Gastroesophageal sphincter (tissue), 4 donors: ENCODE measurements at regions not wholly inside any gene's neighbourhood (a gene's known extent, or its start where the extent isn't known, plus 50 kb on each side); places are given as distances from the start of the nearest gene placed in this dataset.

Experiments
- ATAC-seq: fragments of 150-250 bp; one replicate; pipeline ENCODE4 v1.9.1; 2016; ENCODE audit warnings: mild to moderate bottlenecking, moderate library complexity
- H3K27ac ChIP-seq, 4 donors: fragments of 200-600 bp; sonication (generic) in 3 of 4; 1 replicate in 3 of 4; 2 replicates in 1 of 4; pipeline ENCODE4 v1.5.1; 2016 to 2019
- H3K27me3 ChIP-seq: fragments of 200-600 bp; sonication (generic); one replicate; pipeline ENCODE4 v1.5.1; 2019
- H3K36me3 ChIP-seq, 2 donors: fragments of 200-600 bp; sonication (generic); one replicate each; pipeline ENCODE4 v1.5.1; 2019; ENCODE audit warnings: control low read depth in 1 of 2
- H3K4me1 ChIP-seq, 3 donors: fragments of 200-600 bp; sonication (generic); 1 replicate in 2 of 3; 2 replicates in 1 of 3; pipeline ENCODE4 v1.5.1; 2016 to 2019; ENCODE audit warnings: control low read depth in 2 of 3
- H3K4me3 ChIP-seq, 2 donors: fragments of 200-600 bp; sonication (generic); one replicate each; pipeline ENCODE4 v1.5.1; 2019; ENCODE audit warnings: mild to moderate bottlenecking in 1 of 2, moderate library complexity in 1 of 2
- H3K9me3 ChIP-seq, 3 donors: fragments of 200-600 bp; sonication (generic); one replicate each; pipeline ENCODE4 v1.5.1; 2017 to 2019; ENCODE audit warnings: control low read depth in 2 of 3
- EP300 ChIP-seq: sonication (generic); formaldehyde crosslinking; IDR thresholded peaks from one replicate; pipeline ENCODE4 v1.6.1; 2017; ENCODE audit warnings: antibody characterized with exemption, mild to moderate bottlenecking
- POLR2A ChIP-seq, 2 donors: fragments of 450-650 bp; IDR thresholded peaks; one replicate each; pipeline ENCODE4 v1.6.1; 2017; ENCODE audit warnings: antibody characterized with exemption in 2 of 2, mild to moderate bottlenecking in 2 of 2, moderate library complexity in 1 of 2
- POLR2AphosphoS5 ChIP-seq: sonication (generic); formaldehyde crosslinking; IDR thresholded peaks from one replicate; pipeline ENCODE4 v1.6.1; 2017; ENCODE audit warnings: antibody characterized with exemption
- WGBS, 2 donors: methylation state at CpG; one replicate each; pipeline ENCODE4 v1.1.5; 2018; ENCODE audit warnings: low coverage in 1 of 2; 5-methylcytosine and 5-hydroxymethylcytosine counted together
- TF ChIP-seq, protein P1 (sequence below), 4 experiments: fragments of 200-600 bp in 2 of 4; fragments of 450-650 bp in 2 of 4; sonication (generic) in 1 of 4; IDR thresholded peaks; one replicate each; pipeline ENCODE4 v1.5.1; 2017 to 2019; ENCODE audit warnings: antibody characterized with exemption in 4 of 4, mild to moderate bottlenecking in 2 of 4, moderate library complexity in 2 of 4

DNA sequence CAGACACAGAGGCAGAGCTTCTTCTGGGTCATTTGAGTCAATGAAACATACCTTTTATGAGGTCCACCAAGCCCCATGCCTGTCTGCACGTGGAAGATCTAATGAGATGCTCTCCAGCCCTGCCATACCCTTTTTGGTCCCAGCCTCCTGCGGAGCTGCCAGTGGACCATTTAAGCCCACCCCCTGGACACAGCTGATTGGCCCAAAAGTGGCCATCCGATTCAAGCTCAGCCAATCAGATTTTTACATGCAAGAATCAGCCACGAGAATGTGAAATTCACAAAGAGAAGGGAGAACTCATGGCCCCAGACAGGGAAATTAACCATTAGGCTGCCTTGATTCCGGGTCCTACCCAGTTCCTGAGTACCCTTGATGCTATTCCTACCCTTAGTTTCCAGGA lies 231.0 kb upstream of the EEF2KMT start:
- TF ChIP-seq POLR2A (IDR thresholded peaks at IDR 0.05) (no peak), POLR2AphosphoS5 (no peak), EP300 (no peak)
- TF ChIP-seq, protein P1, sequence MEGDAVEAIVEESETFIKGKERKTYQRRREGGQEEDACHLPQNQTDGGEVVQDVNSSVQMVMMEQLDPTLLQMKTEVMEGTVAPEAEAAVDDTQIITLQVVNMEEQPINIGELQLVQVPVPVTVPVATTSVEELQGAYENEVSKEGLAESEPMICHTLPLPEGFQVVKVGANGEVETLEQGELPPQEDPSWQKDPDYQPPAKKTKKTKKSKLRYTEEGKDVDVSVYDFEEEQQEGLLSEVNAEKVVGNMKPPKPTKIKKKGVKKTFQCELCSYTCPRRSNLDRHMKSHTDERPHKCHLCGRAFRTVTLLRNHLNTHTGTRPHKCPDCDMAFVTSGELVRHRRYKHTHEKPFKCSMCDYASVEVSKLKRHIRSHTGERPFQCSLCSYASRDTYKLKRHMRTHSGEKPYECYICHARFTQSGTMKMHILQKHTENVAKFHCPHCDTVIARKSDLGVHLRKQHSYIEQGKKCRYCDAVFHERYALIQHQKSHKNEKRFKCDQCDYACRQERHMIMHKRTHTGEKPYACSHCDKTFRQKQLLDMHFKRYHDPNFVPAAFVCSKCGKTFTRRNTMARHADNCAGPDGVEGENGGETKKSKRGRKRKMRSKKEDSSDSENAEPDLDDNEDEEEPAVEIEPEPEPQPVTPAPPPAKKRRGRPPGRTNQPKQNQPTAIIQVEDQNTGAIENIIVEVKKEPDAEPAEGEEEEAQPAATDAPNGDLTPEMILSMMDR (IDR thresholded peaks at IDR 0.05) = no peak
- 41 to 46% methylated on average over 2 of the region's 5 CpGs for WGBS, 2 donors
- Histone ChIP-seq H3K36me3 (no peaks in the 10 kb centered on the region), H3K27me3 (no peaks in the 10 kb centered on the region), H3K27ac (no peak overlapping the region), H3K4me3 (no peak overlapping the region), H3K9me3 (peaks cover 0 to 30% (median 0%) of the 10 kb centered on the region in 3 donors), H3K4me1 (no peaks in the 10 kb centered on the region)
- no peak for ATAC-seq

DNA sequence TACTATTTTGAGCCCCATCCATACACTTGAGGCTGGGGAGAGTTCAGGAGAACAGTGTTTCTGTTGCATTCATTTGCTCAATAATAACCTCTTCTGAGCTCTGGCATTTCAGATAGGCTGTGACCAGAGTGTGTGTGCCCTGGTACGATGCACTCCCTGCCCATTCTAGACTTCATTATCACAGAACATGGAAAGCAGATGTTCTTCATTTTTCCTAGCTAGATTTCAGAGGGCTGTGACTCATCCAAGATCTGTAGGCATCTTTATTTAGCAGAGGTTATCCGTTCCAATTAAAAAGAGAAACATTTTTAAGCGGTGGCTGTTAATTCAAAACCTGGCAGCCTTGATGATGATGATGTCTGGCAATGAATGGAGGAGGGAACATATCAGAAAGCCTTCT lies 228.8 kb upstream of the EEF2KMT start:
- TF ChIP-seq, protein P1 (IDR thresholded peaks at IDR 0.05) = no peak
- TF ChIP-seq EP300 (no peak), POLR2A (IDR thresholded peaks at IDR 0.05) (no peak), POLR2AphosphoS5 (no peak)
- H3K4me1 ChIP-seq = no peaks in the 10 kb centered on the region
- no peak overlapping the region for H3K27ac ChIP-seq
- peaks cover 0 to 32% (median 0%) of the 10 kb centered on the region in 3 donors for H3K9me3 ChIP-seq
- no peaks in the 10 kb centered on the region for H3K36me3 ChIP-seq
- ATAC-seq = no peak
- H3K4me3 ChIP-seq = no peak overlapping the region
- no peaks in the 10 kb centered on the region for H3K27me3 ChIP-seq
- 59 to 70% methylated on average over 2 to 3 of the region's 3 CpGs for WGBS, 2 donors

DNA sequence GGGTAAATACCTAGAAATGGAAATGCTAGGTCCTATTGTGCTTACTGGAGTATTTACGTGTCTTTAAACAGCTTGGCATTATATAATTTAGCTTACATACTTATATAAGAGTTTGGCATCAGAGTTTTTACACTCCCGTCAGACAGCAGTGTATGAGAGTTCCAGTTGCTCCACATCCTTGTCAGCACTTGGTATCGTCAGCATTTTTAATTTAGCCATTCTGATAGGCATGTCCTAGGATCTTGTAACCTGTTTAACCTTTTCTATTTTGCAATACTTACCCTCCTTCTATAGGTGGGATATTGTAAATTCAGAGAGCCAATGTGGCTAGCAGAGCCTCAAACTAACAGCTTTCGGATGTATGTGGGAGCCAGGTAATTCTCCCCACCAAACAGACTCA lies 228.3 kb upstream of the EEF2KMT start:
- ATAC-seq = no peak
- Histone ChIP-seq H3K27me3 (no peaks in the 10 kb centered on the region), H3K4me1 (no peaks in the 10 kb centered on the region), H3K27ac (no peak overlapping the region), H3K4me3 (no peak overlapping the region), H3K36me3 (no peaks in the 10 kb centered on the region), H3K9me3 (peaks cover 0 to 29% (median 0%) of the 10 kb centered on the region in 3 donors)
- no peak for TF ChIP-seq EP300
- TF ChIP-seq, protein P1 (IDR thresholded peaks at IDR 0.05) = no peak
- TF ChIP-seq POLR2AphosphoS5 = no peak
- TF ChIP-seq POLR2A (IDR thresholded peaks at IDR 0.05) = no peak
- 63 to 73% methylated on average over 3 to 4 of the region's 4 CpGs for WGBS, 2 donors

DNA sequence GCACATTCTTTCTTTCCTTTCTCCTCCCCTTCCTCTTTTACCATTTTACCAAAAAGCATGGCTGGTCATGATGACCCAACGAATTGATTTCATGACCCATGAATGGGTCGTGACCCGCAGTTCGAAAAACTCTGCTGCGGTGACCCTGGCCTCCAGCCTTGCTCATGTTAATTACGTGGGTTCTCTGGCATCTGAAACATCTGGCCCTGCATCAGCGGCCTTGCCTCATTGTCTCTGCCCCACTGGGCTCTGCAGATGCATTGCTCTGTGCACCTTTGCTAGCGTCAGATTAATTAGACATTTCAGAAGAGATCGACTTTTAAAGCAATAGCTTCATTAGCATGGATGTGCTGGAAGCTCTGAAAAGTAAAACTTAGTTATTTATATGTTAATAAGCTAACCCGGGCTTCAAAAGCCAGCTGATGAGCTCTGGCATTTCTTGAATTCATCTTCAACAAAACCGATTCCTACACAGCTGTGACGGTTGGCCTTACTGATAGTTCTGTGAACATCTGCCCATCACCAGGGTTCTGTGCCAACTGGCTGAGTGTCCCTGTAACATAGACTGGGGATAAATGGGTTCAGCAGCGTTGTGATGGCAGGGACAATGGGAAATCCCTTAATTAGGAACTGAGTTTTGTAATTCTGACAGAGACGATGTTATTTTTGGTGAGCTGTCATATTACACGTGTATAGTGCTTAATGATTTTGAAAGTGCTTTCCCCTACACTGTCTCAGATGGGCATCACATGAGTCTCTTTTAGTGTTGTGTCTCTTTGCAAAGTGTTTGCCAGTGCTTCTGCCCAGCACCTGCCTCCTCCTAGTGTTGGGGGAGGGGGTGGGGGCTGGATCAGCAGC lies 225.9 kb upstream of the EEF2KMT start:
- Histone ChIP-seq H3K9me3 (peaks cover 0 to 49% (median 0%) of the 10 kb centered on the region in 3 donors), H3K36me3 (no peaks in the 10 kb centered on the region), H3K27me3 (no peaks in the 10 kb centered on the region), H3K4me1 (no peaks in the 10 kb centered on the region), H3K4me3 (no peak overlapping the region), H3K27ac (no peak overlapping the region)
- no peak for ATAC-seq
- WGBS, 2 donors = 41 to 42% methylated on average over 11 to 13 of the region's 15 CpGs
- TF ChIP-seq, protein P1 (IDR thresholded peaks at IDR 0.05) = no peak
- TF ChIP-seq EP300 (no peak), POLR2AphosphoS5 (no peak), POLR2A (IDR thresholded peaks at IDR 0.05) (no peak)

DNA sequence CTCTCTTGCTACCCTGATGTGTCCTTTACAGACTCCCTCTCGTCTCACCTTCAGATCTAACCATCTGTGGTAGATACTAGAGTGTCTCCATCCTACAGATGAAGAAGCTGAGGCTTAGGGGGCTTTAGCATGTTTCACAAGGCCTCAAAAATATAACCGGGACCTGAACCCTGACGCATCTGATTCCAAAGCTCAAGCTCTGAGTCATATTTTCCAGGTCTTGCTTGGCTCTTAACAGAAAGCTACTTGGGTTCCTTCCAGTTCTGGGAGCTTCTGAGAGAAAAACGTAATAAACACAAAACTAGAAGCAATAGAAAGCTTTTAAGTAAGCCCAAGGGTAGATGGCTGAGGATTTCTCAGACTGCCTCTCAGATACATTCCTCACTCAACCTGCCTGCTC lies 224.3 kb upstream of the EEF2KMT start:
- Histone ChIP-seq H3K36me3 (no peaks in the 10 kb centered on the region), H3K27ac (no peak overlapping the region), H3K4me1 (no peaks in the 10 kb centered on the region), H3K4me3 (no peak overlapping the region), H3K9me3 (peaks cover 0 to 42% (median 0%) of the 10 kb centered on the region in 3 donors), H3K27me3 (no peaks in the 10 kb centered on the region)
- TF ChIP-seq POLR2A (IDR thresholded peaks at IDR 0.05) = no peak
- no peak for TF ChIP-seq EP300
- TF ChIP-seq, protein P1 (IDR thresholded peaks at IDR 0.05) = no peak
- TF ChIP-seq POLR2AphosphoS5 = peak; percentile 58
- 33 to 44% methylated on average over 1 to 4 of the region's 4 CpGs for WGBS, 2 donors
- ATAC-seq = no peak
